ENCODE measurements at regions not wholly inside any gene's neighbourhood (a gene's known extent, or its start where the extent isn't known, plus 50 kb on each side); places are given as distances from the start of the nearest gene placed in this dataset.

DNA sequence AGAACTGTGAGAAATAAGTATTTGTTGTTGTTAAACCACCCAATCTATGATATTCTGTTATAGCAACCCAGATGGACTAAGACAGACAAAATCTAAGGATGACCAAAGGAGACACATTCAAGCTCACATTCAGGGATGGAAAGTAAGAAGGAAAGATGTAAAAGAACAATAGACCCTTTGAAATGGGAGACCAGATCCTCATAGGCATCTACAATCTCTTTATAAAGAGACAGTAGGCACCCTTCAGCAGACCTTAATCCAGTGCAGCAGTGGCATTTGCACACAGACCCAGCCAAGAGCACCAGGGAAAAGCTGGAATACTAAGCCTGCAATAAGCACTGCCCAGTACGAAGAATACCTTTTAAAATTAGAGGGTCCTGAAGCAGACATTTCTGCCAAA, 132.7 kb downstream of the KLHL28 start:
- TF ChIP-seq CTCF (conservative IDR thresholded peaks at IDR 0.05; ENCODE audit: low read length) (no peak), EZH2phosphoT487 (IDR thresholded peaks at IDR 0.05; ENCODE audit: borderline replicate concordance, low read depth, low read length) (no peak)

Measured in OCI-LY7 (cell line).